ENCODE measurements at regions not wholly inside any gene's neighbourhood (a gene's known extent, or its start where the extent isn't known, plus 50 kb on each side); places are given as distances from the start of the nearest gene placed in this dataset.

DNA sequence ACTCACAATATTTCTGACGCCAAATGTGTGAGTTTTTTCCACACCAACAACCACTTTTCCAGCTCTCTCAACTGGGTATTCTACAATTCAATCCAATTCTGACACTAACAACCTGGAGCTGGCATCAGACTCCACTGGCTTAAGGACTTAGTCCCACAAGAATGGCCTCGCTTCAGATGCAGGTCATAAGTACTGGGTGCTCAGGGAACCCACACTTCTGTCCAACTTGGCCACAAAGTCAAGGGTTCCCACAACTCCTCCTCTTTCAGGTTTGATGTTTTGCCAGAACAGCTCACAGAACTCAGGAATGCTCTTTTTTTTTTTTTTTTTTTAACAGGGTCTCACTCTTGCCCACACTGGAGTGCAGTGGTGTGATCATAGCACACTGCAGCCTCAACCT is 56.1 kb upstream of the TMC5 start:
- Mint-ChIP-seq H3K27ac (no peak overlapping the region), H3K27me3 (ENCODE audit: low read depth) (no peaks in the 10 kb centered on the region), H3K4me1 (ENCODE audit: low read depth) (no peaks in the 10 kb centered on the region), H3K4me3 (no peak overlapping the region), H3K36me3 (ENCODE audit: low read depth) (no peaks in the 10 kb centered on the region), H3K9me3 (no peaks in the 10 kb centered on the region)
- CTCF ChIA-PET, result no interaction called here
- no peak for DNase-seq
- intact Hi-C loops (cut with micrococcal nuclease), result no loop called here

DNA sequence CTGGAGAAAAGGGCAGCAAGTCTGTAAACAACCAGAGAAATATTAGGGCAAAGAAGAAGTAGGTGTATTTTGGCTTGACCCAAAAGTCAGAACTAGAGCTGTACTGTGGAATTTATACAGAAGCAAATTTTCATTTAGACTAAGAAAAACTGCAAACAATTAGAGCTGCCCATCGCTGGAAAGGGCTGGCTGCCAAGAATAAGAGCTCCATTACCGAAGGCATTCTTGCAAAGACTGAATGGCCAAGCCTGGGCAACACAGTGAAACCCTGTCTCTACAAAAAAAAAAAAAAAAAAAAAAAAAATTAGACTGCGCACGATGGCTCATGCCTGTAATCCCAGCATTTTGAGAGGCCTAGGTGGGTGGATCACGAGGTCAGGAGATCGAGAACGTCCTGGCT is 53.9 kb upstream of the TMC5 start:
- H3K27ac Mint-ChIP-seq, result no peak overlapping the region
- intact Hi-C loops (cut with micrococcal nuclease), result no loop called here
- H3K4me1 Mint-ChIP-seq (ENCODE audit: low read depth), result no peaks in the 10 kb centered on the region
- no peak for DNase-seq
- H3K36me3 Mint-ChIP-seq (ENCODE audit: low read depth), result no peaks in the 10 kb centered on the region
- peaks cover 9% of the 10 kb centered on the region for H3K9me3 Mint-ChIP-seq
- CTCF ChIA-PET, result no interaction called here
- no peak overlapping the region for H3K4me3 Mint-ChIP-seq
- no peaks in the 10 kb centered on the region for H3K27me3 Mint-ChIP-seq (ENCODE audit: low read depth)

DNA sequence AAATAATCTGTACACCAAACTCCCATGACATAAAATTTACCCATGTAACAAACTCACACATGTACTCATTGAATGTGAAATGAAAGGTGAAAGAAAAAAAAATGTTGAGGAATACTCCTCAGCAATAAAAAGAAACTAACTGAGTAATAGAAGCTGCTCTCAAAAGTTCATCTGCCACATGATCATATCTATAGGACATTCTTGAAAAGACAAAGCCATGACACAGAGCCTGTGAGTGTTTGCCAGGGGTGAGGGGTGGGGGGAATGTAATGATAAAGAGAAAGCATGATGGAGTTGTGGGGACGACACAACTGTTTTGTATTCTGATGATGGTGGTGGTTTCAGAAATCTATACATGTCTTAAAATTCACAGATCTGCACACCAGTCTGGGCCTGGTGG is 52.2 kb upstream of the TMC5 start:
- H3K4me3 Mint-ChIP-seq, result no peak overlapping the region
- intact Hi-C loops (cut with micrococcal nuclease), result no loop called here
- H3K4me1 Mint-ChIP-seq (ENCODE audit: low read depth), result no peaks in the 10 kb centered on the region
- H3K27me3 Mint-ChIP-seq (ENCODE audit: low read depth), result no peaks in the 10 kb centered on the region
- H3K9me3 Mint-ChIP-seq, result peaks cover 9% of the 10 kb centered on the region
- no peak for DNase-seq
- no peak overlapping the region for H3K27ac Mint-ChIP-seq
- CTCF ChIA-PET, result interaction anchor here (0.9 kb wide), 1 partner anchor 80 kb away, joined by 3 read pairs; the partner anchor contains the start of gene CLEC19A
- H3K36me3 Mint-ChIP-seq (ENCODE audit: low read depth), result no peaks in the 10 kb centered on the region

DNA sequence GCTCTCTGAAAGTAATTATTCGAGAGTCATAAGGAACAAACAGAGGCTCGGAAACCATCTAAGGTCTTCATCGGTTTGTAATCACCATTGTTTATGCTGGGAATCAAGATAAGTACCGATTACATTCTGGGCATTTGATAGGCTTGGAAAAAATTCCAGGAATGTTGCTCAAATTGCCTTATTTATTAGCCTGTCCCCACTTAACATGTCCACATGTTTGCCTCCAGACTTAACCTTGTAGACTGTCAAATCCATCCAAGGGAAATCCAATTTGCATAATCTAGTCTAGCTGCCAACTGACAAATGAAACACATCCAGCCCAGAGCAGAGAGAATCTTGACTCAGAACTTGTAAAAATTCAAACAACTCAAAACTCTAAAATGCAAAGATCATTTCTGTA is 51.3 kb upstream of the TMC5 start:
- Mint-ChIP-seq H3K36me3 (ENCODE audit: low read depth) (no peaks in the 10 kb centered on the region), H3K27me3 (ENCODE audit: low read depth) (no peaks in the 10 kb centered on the region), H3K27ac (no peak overlapping the region), H3K9me3 (peaks cover 9% of the 10 kb centered on the region), H3K4me1 (ENCODE audit: low read depth) (no peaks in the 10 kb centered on the region), H3K4me3 (no peak overlapping the region)
- intact Hi-C loops (cut with micrococcal nuclease), result no loop called here
- no peak for DNase-seq
- CTCF ChIA-PET, result no interaction called here

DNA sequence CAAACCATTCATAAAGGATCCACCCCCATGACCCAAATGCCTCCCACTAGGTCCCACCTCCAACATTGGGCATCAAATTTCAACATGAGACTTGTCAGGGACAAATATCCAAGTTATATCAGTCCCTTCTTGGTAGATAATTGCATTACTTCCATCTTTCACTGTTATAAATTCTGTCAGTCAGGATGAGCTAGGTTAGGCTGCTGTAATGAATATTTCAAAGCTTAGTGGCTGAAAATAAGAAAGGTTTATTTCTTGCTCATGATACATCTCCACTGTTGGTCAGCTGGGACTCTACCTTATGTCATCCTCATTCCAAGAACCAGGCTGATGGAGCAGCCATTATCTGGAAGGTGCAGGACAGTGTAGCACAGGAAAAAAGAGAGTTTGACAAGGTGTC is 50.3 kb upstream of the TMC5 start:
- intact Hi-C loops (cut with micrococcal nuclease), result no loop called here
- CTCF ChIA-PET, result no interaction called here
- no peaks in the 10 kb centered on the region for H3K27me3 Mint-ChIP-seq (ENCODE audit: low read depth)
- no peak overlapping the region for H3K4me3 Mint-ChIP-seq
- no peaks in the 10 kb centered on the region for H3K36me3 Mint-ChIP-seq (ENCODE audit: low read depth)
- H3K9me3 Mint-ChIP-seq, result peaks cover 9% of the 10 kb centered on the region
- H3K27ac Mint-ChIP-seq, result no peak overlapping the region
- DNase-seq, result no peak
- no peaks in the 10 kb centered on the region for H3K4me1 Mint-ChIP-seq (ENCODE audit: low read depth)

Measured in activated naive CD4-positive, alpha-beta T cell treated with anti-CD3 and anti-CD28 coated beads for 36 hours (primary cell).